H7 (cell line): ENCODE measurements at regions not wholly inside any gene's neighbourhood (a gene's known extent, or its start where the extent isn't known, plus 50 kb on each side); places are given as distances from the start of the nearest gene placed in this dataset.
A peak's percentile ranks its signal among the peaks of the same experiment; 100 is the strongest.
"Not testable (repeated sequence)": the region's sequence is repeated elsewhere in the genome, so short reads cannot be mapped to it uniquely, and the experiment has no call there.

Source experiments
- DNase-seq: peaks from one replicate; pipeline ENCODE4 v3.0.0; 2012
- H3K27me3 ChIP-seq: 2 replicates; pipeline ENCODE4 v1.6.0; 2011; ENCODE audit warnings: mild to moderate bottlenecking, low read length; ENCODE audit not compliant: control insufficient read depth, insufficient read depth
- H3K36me3 ChIP-seq: replicated peaks from 2 replicates; pipeline ENCODE4 v1.5.1; 2011; ENCODE audit warnings: low read length; ENCODE audit not compliant: control insufficient read depth, insufficient read depth
- H3K4me3 ChIP-seq: 2 replicates; pipeline ENCODE4 v1.5.1; 2011; ENCODE audit warnings: low read depth, mild to moderate bottlenecking, control low read depth, low read length, moderate library complexity; ENCODE audit not compliant: insufficient read depth

- no peaks in the 10 kb centered on the region for H3K27me3 ChIP-seq
- no peak overlapping the region for H3K4me3 ChIP-seq
- no peak for DNase-seq
- no peaks in the 10 kb centered on the region for H3K36me3 ChIP-seq
These were observed 326.7 kb upstream of the ROPN1 start for GRCh38 chr3:124318656-124319055.

- H3K4me3 ChIP-seq = no peak overlapping the region
- no peaks in the 10 kb centered on the region for H3K36me3 ChIP-seq
- no peak for DNase-seq
- no peaks in the 10 kb centered on the region for H3K27me3 ChIP-seq
These were observed 329.1 kb upstream of the ROPN1 start for GRCh38 chr3:124320976-124321375.

- no peaks in the 10 kb centered on the region for H3K36me3 ChIP-seq
- no peak overlapping the region for H3K4me3 ChIP-seq
- H3K27me3 ChIP-seq = no peaks in the 10 kb centered on the region
- DNase-seq = no peak
These were observed 330.5 kb upstream of the ROPN1 start for GRCh38 chr3:124322309-124322880.

- no peak overlapping the region for H3K4me3 ChIP-seq
- H3K36me3 ChIP-seq = no peaks in the 10 kb centered on the region
- DNase-seq = no peak
- H3K27me3 ChIP-seq = no peaks in the 10 kb centered on the region
These were observed 331.0 kb upstream of the ROPN1 start for GRCh38 chr3:124322966-124323365.

- H3K27me3 ChIP-seq = no peaks in the 10 kb centered on the region
- H3K36me3 ChIP-seq = no peaks in the 10 kb centered on the region
- H3K4me3 ChIP-seq = no peak overlapping the region
- no peak for DNase-seq
These were observed 333.3 kb upstream of the ROPN1 start for GRCh38 chr3:124325248-124325647.

GRCh38 chr3:124329723-124330122, 337.8 kb upstream of the ROPN1 start:
- Histone ChIP-seq H3K4me3 (no peak overlapping the region), H3K36me3 (no peaks in the 10 kb centered on the region), H3K27me3 (no peaks in the 10 kb centered on the region)
- DNase-seq = no peak

GRCh38 chr3:124333931-124334640, 342.2 kb upstream of the ROPN1 start:
- no peak for DNase-seq
- no peaks in the 10 kb centered on the region for H3K27me3 ChIP-seq
- H3K36me3 ChIP-seq = no peaks in the 10 kb centered on the region
- no peak overlapping the region for H3K4me3 ChIP-seq

GRCh38 chr3:124336067-124336656, 344.2 kb upstream of the ROPN1 start:
- Histone ChIP-seq H3K4me3 (no peak overlapping the region), H3K27me3 (no peaks in the 10 kb centered on the region), H3K36me3 (no peaks in the 10 kb centered on the region)
- DNase-seq = no peak

GRCh38 chr3:124345845-124346244, 353.9 kb upstream of the ROPN1 start:
- Histone ChIP-seq H3K27me3 (no peaks in the 10 kb centered on the region), H3K4me3 (no peak overlapping the region), H3K36me3 (no peaks in the 10 kb centered on the region)
- DNase-seq = no peak

GRCh38 chr3:124346487-124346886, 354.6 kb upstream of the ROPN1 start:
- DNase-seq = no peak
- Histone ChIP-seq H3K27me3 (no peaks in the 10 kb centered on the region), H3K4me3 (no peak overlapping the region), H3K36me3 (no peaks in the 10 kb centered on the region)

- H3K36me3 ChIP-seq = no peaks in the 10 kb centered on the region
- DNase-seq = no peak
- H3K4me3 ChIP-seq = no peak overlapping the region
- H3K27me3 ChIP-seq = no peaks in the 10 kb centered on the region
These were observed 355.5 kb upstream of the ROPN1 start for GRCh38 chr3:124347418-124347817.

- not testable (repeated sequence) for H3K36me3 ChIP-seq, H3K27me3 ChIP-seq, H3K4me3 ChIP-seq, DNase-seq
These were observed 356.6 kb upstream of the ROPN1 start for GRCh38 chr3:124348555-124348954.

- no peaks in the 10 kb centered on the region for H3K36me3 ChIP-seq
- DNase-seq = peak; percentile 57
- no peaks in the 10 kb centered on the region for H3K27me3 ChIP-seq
- H3K4me3 ChIP-seq = no peak overlapping the region
These were observed 359.7 kb upstream of the ROPN1 start for GRCh38 chr3:124351430-124352148.

- DNase-seq = no peak
- Histone ChIP-seq H3K4me3 (no peak overlapping the region), H3K36me3 (no peaks in the 10 kb centered on the region), H3K27me3 (no peaks in the 10 kb centered on the region)
These were observed 360.2 kb upstream of the ROPN1 start for GRCh38 chr3:124352149-124352539.

- DNase-seq = no peak
- Histone ChIP-seq H3K4me3 (no peak overlapping the region), H3K27me3 (no peaks in the 10 kb centered on the region), H3K36me3 (no peaks in the 10 kb centered on the region)
These were observed 361.8 kb upstream of the ROPN1 start for GRCh38 chr3:124353691-124354090.
